Left ventricle myocardium inferior (tissue), 1 donor: ENCODE measurements at regions not wholly inside any gene's neighbourhood (a gene's known extent, or its start where the extent isn't known, plus 50 kb on each side); places are given as distances from the start of the nearest gene placed in this dataset.

ENCODE experiments used
- DNase-seq: peaks from one replicate; pipeline ENCODE4 v3.0.0-alpha.2; 2020
- H3K27ac ChIP-seq: fragments of 200-600 bp; replicated peaks from 2 replicates; pipeline ENCODE4 v1.8.0; 2021
- H3K27me3 ChIP-seq: fragments of 200-600 bp; 2 replicates; pipeline ENCODE4 v1.8.0; 2021; ENCODE audit warnings: low read depth
- H3K36me3 ChIP-seq: fragments of 200-600 bp; 2 replicates; pipeline ENCODE4 v1.8.0; 2021
- H3K4me1 ChIP-seq: fragments of 200-600 bp; 2 replicates; pipeline ENCODE4 v1.8.0; 2021
- H3K4me3 ChIP-seq: fragments of 200-600 bp; 2 replicates; pipeline ENCODE4 v1.8.0; 2021; ENCODE audit warnings: mild to moderate bottlenecking, moderate library complexity
- H3K9me3 ChIP-seq: fragments of 200-600 bp; replicated peaks from 2 replicates; pipeline ENCODE4 v1.8.0; 2021
- CTCF ChIP-seq: fragments of 200-600 bp; IDR thresholded peaks from 2 replicates; pipeline ENCODE4 v1.8.0; 2021; ENCODE audit warnings: antibody characterized with exemption, mild to moderate bottlenecking, borderline replicate concordance
- intact Hi-C: fragments of 100-400 bp; cut with micrococcal nuclease; formaldehyde crosslinking; loops from one replicate; pipeline ENCODE4 v1.11.0; 2022
- donor health status: DM: no; HTN: yes; CAD: no; lungs with severe emphysema.

GRCh38 chr18:61079714-61080113 is 253.5 kb upstream of the CDH20 start:
- H3K4me1 ChIP-seq = no peaks in the 10 kb centered on the region
- H3K27ac ChIP-seq = no peak overlapping the region
- no peaks in the 10 kb centered on the region for H3K36me3 ChIP-seq
- TF ChIP-seq CTCF = no peak
- DNase-seq = no peak
- intact Hi-C loops = no loop called here
- no peaks in the 10 kb centered on the region for H3K27me3 ChIP-seq
- no peak overlapping the region for H3K4me3 ChIP-seq
- H3K9me3 ChIP-seq = no peaks in the 10 kb centered on the region

GRCh38 chr18:61080954-61081528 is 252.2 kb upstream of the CDH20 start:
- no peak overlapping the region for H3K4me3 ChIP-seq
- no peak for DNase-seq
- H3K36me3 ChIP-seq = no peaks in the 10 kb centered on the region
- no peak overlapping the region for H3K27ac ChIP-seq
- intact Hi-C loops = no loop called here
- TF ChIP-seq CTCF = no peak
- no peaks in the 10 kb centered on the region for H3K9me3 ChIP-seq
- H3K4me1 ChIP-seq = no peaks in the 10 kb centered on the region
- H3K27me3 ChIP-seq = no peaks in the 10 kb centered on the region

GRCh38 chr18:61082976-61083630 is 250.1 kb upstream of the CDH20 start:
- DNase-seq = no peak
- H3K27me3 ChIP-seq = no peaks in the 10 kb centered on the region
- TF ChIP-seq CTCF = no peak
- intact Hi-C loops = no loop called here
- H3K9me3 ChIP-seq = no peaks in the 10 kb centered on the region
- H3K4me3 ChIP-seq = no peak overlapping the region
- no peaks in the 10 kb centered on the region for H3K36me3 ChIP-seq
- H3K27ac ChIP-seq = no peak overlapping the region
- no peaks in the 10 kb centered on the region for H3K4me1 ChIP-seq

- intact Hi-C loops = no loop called here
- H3K27ac ChIP-seq = no peak overlapping the region
- H3K36me3 ChIP-seq = no peaks in the 10 kb centered on the region
- no peaks in the 10 kb centered on the region for H3K9me3 ChIP-seq
- no peak overlapping the region for H3K4me3 ChIP-seq
- DNase-seq = no peak
- no peak for TF ChIP-seq CTCF
- no peaks in the 10 kb centered on the region for H3K27me3 ChIP-seq
- H3K4me1 ChIP-seq = no peaks in the 10 kb centered on the region
Measured at GRCh38 chr18:61085036-61085435, 248.2 kb upstream of the CDH20 start.

GRCh38 chr18:61085761-61086160 is 247.5 kb upstream of the CDH20 start:
- TF ChIP-seq CTCF = no peak
- Histone ChIP-seq H3K27me3 (no peaks in the 10 kb centered on the region), H3K9me3 (no peaks in the 10 kb centered on the region), H3K4me1 (no peaks in the 10 kb centered on the region), H3K36me3 (no peaks in the 10 kb centered on the region), H3K27ac (no peak overlapping the region), H3K4me3 (no peak overlapping the region)
- intact Hi-C loops = no loop called here
- DNase-seq = no peak
